A549 (cell line): ENCODE measurements at regions not wholly inside any gene's neighbourhood (a gene's known extent, or its start where the extent isn't known, plus 50 kb on each side); places are given as distances from the start of the nearest gene placed in this dataset.

Experiments used
- ATAC-seq, 2 experiments: fragments of 200-7000 bp in 1 of 2; fragments of >200 bp in 1 of 2; cut with Nextera tagmentation in 1 of 2; cut with Tn5 transposase in 1 of 2; 3 replicates each; pipeline versions ENCODE4 v1.8.0 to v1.9.1; 2018 to 2020; ENCODE audit warnings: mild to moderate bottlenecking in 1 of 2, moderate library complexity in 1 of 2
- CTCF ChIA-PET: fragments of 300-600 bp; sonication (Branson Sonifier 250); formaldehyde crosslinking; extraction: SDS; loops from one replicate; lab custom pipeline; 2021; ENCODE audit warnings: antibody characterized with exemption, inconsistent platforms; lab: Yijun Ruan, JAX
- POLR2A ChIA-PET: fragments of 350-600 bp; formaldehyde crosslinking; extraction: SDS; loops from one replicate; lab custom pipeline; 2021; ENCODE audit warnings: antibody characterized with exemption, inconsistent platforms; lab: Yijun Ruan, JAX
- DNase-seq, 2 experiments: peaks; one replicate each; pipeline versions ENCODE4 v3.0.0 to v3.0.0-alpha.2; 2011 to 2016; ENCODE audit warnings: low read depth in 1 of 2, low spot score in 1 of 2
- FAIRE-seq: peaks from 2 replicates; lab custom pipeline; 2011; peaks lifted over from hg19 to GRCh38; lab: Jason Lieb, UNC
- H3K27ac ChIP-seq, 2 experiments: fragments of >200 bp; sonication (Bioruptor Twin); formaldehyde crosslinking; 3 replicates each; pipeline ENCODE4 v1.5.1; 2016 to 2017
- H3K4me1 ChIP-seq: fragments of >200 bp; sonication (Bioruptor Twin); formaldehyde crosslinking; 3 replicates; pipeline ENCODE4 v1.6.1; 2016
- H3K4me2 ChIP-seq: fragments of >200 bp; sonication (Bioruptor Twin); formaldehyde crosslinking; 3 replicates; pipeline ENCODE4 v1.6.1; 2016
- H3K4me3 ChIP-seq: fragments of >200 bp; sonication (Bioruptor Twin); formaldehyde crosslinking; 3 replicates; pipeline ENCODE4 v1.5.1; 2016
- H3K9me3 ChIP-seq: fragments of >200 bp; sonication (Bioruptor Twin); formaldehyde crosslinking; 3 replicates; pipeline ENCODE4 v1.6.1; 2016
- BHLHE40 ChIP-seq: IDR thresholded peaks from 2 replicates; pipeline ENCODE4 v1.6.1; 2012; ENCODE audit warnings: low read depth, low read length, inconsistent platforms
- CBX8 ChIP-seq: fragments of 200-600 bp; sonication (generic); IDR thresholded peaks from 2 replicates; pipeline ENCODE4 v1.6.1; 2016
- CEBPB ChIP-seq, 2 experiments: fragments of >200 bp in 1 of 2; sonication (Bioruptor Twin) in 1 of 2; formaldehyde crosslinking in 1 of 2; IDR thresholded peaks; 2 replicates each; pipeline ENCODE4 v1.6.1; 2012 to 2016
- EHMT2 ChIP-seq: fragments of 200-600 bp; sonication (generic); IDR thresholded peaks from 2 replicates; pipeline ENCODE4 v1.6.1; 2016; ENCODE audit warnings: antibody characterized with exemption, low read depth, mild to moderate bottlenecking, moderate library complexity
- GATA3 ChIP-seq: IDR thresholded peaks from 2 replicates; pipeline ENCODE4 v1.6.1; 2012; ENCODE audit warnings: borderline replicate concordance
- HEYL ChIP-seq: fragments of 250-450 bp; sonication (Bioruptor Pico); IDR thresholded peaks from 2 replicates; pipeline ENCODE4 v1.8.0; 2021; ENCODE audit warnings: mild to moderate bottlenecking, moderate library complexity
- HOXB13 ChIP-seq: fragments of 250-450 bp; sonication (Bioruptor Pico); IDR thresholded peaks from 2 replicates; pipeline ENCODE4 v1.5.0; 2020; ENCODE audit warnings: low read depth, mild to moderate bottlenecking, moderate library complexity
- HOXB5 ChIP-seq: fragments of 250-450 bp; sonication (Bioruptor Pico); IDR thresholded peaks from 2 replicates; pipeline ENCODE4 v1.5.0; 2020; ENCODE audit warnings: mild to moderate bottlenecking, moderate library complexity
- JUN ChIP-seq, 2 experiments: fragments of >200 bp; sonication (Bioruptor Twin); formaldehyde crosslinking; IDR thresholded peaks; 2 replicates in 1 of 2; 3 replicates in 1 of 2; pipeline ENCODE4 v1.6.1; 2016 to 2017
- KDM1A ChIP-seq: fragments of 200-600 bp; sonication (generic); IDR thresholded peaks from 2 replicates; pipeline ENCODE4 v1.6.1; 2016; ENCODE audit warnings: low read depth, mild to moderate bottlenecking
- MAX ChIP-seq: IDR thresholded peaks from 2 replicates; pipeline ENCODE4 v1.6.1; 2012
- MYC ChIP-seq: IDR thresholded peaks from 2 replicates; pipeline ENCODE4 v1.6.1; 2012; ENCODE audit warnings: mild to moderate bottlenecking, inconsistent platforms, low read length, improper control_type of control experiment, borderline replicate concordance
- NPAS2 ChIP-seq: fragments of 250-450 bp; sonication (Bioruptor Pico); IDR thresholded peaks from 2 replicates; pipeline ENCODE4 v1.8.0; 2022; ENCODE audit warnings: mild to moderate bottlenecking, moderate library complexity, borderline replicate concordance
- NR3C1 ChIP-seq: fragments of >200 bp; sonication (Bioruptor Twin); formaldehyde crosslinking; IDR thresholded peaks from 3 replicates; pipeline ENCODE4 v1.6.1; 2017
- POLR2A ChIP-seq: IDR thresholded peaks from 2 replicates; pipeline ENCODE4 v1.6.1; 2012; ENCODE audit warnings: mild to moderate bottlenecking, low read length
- POLR2AphosphoS2 ChIP-seq: conservative IDR thresholded peaks from 2 replicates; pipeline ENCODE4 v1.6.1; 2012; ENCODE audit warnings: low read length, improper control_type of control experiment, inconsistent platforms
- TFCP2L1 ChIP-seq: fragments of 250-450 bp; sonication (Bioruptor Pico); IDR thresholded peaks from 2 replicates; pipeline ENCODE4 v1.5.0; 2021; ENCODE audit warnings: mild to moderate bottlenecking
- TP53 ChIP-seq: fragments of 250-450 bp; sonication (Bioruptor Pico); IDR thresholded peaks from 2 replicates; pipeline ENCODE4 v1.5.0; 2021; ENCODE audit warnings: mild to moderate bottlenecking, moderate library complexity
- ZC3H11A ChIP-seq: fragments of 450-650 bp; IDR thresholded peaks from 2 replicates; pipeline ENCODE4 v1.6.1; 2014; ENCODE audit warnings: antibody characterized with exemption, mild to moderate bottlenecking
- ZFP36 ChIP-seq: fragments of 450-650 bp; IDR thresholded peaks from 2 replicates; pipeline ENCODE4 v1.6.1; 2014; ENCODE audit warnings: borderline replicate concordance; ENCODE audit not compliant: partially characterized antibody
- ZNF302 ChIP-seq: fragments of 250-450 bp; sonication (Bioruptor Pico); IDR thresholded peaks from 2 replicates; pipeline ENCODE4 v1.9.0; 2021; ENCODE audit warnings: inconsistent platforms, mild to moderate bottlenecking, moderate library complexity
- ZSCAN20 ChIP-seq: fragments of 250-450 bp; sonication (Bioruptor Pico); IDR thresholded peaks from 2 replicates; pipeline ENCODE4 v1.8.0; 2022; ENCODE audit warnings: mild to moderate bottlenecking, moderate library complexity
- WGBS: methylation state at CpG from one replicate; pipeline ENCODE4 v1.1.6; 2017; ENCODE audit errors: missing lambda C conversion rate; 5-methylcytosine and 5-hydroxymethylcytosine counted together
- TF ChIP-seq, protein P1 (sequence below): fragments of 250-450 bp; sonication (Bioruptor Pico); IDR thresholded peaks from 2 replicates; pipeline ENCODE4 v1.5.0; 2021; ENCODE audit warnings: mild to moderate bottlenecking, moderate library complexity, borderline replicate concordance
- TF ChIP-seq, protein P2 (sequence below): fragments of >200 bp; sonication (Bioruptor Twin); formaldehyde crosslinking; IDR thresholded peaks from 3 replicates; pipeline ENCODE4 v1.6.1; 2016
- TF ChIP-seq, protein P3 (sequence below): fragments of 450-650 bp; IDR thresholded peaks from 2 replicates; pipeline ENCODE4 v1.6.1; 2014; ENCODE audit warnings: antibody characterized with exemption
- TF ChIP-seq, protein P4 (sequence below): fragments of >200 bp; sonication (Bioruptor Twin); formaldehyde crosslinking; IDR thresholded peaks from 3 replicates; pipeline ENCODE4 v1.5.1; 2016
- TF ChIP-seq, protein P5 (sequence below): IDR thresholded peaks from 2 replicates; pipeline ENCODE4 v1.6.1; 2012

GRCh38 chr6:165758441-165758840 lies 95.4 kb upstream of the PDE10A start (continued):
- TF ChIP-seq, protein P1, sequence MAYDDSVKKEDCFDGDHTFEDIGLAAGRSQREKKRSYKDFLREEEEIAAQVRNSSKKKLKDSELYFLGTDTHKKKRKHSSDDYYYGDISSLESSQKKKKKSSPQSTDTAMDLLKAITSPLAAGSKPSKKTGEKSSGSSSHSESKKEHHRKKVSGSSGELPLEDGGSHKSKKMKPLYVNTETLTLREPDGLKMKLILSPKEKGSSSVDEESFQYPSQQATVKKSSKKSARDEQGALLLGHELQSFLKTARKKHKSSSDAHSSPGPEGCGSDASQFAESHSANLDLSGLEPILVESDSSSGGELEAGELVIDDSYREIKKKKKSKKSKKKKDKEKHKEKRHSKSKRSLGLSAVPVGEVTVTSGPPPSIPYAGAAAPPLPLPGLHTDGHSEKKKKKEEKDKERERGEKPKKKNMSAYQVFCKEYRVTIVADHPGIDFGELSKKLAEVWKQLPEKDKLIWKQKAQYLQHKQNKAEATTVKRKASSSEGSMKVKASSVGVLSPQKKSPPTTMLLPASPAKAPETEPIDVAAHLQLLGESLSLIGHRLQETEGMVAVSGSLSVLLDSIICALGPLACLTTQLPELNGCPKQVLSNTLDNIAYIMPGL (CRISPR knock-in tag), result no peak
- no peak for TF ChIP-seq POLR2A

DNA sequence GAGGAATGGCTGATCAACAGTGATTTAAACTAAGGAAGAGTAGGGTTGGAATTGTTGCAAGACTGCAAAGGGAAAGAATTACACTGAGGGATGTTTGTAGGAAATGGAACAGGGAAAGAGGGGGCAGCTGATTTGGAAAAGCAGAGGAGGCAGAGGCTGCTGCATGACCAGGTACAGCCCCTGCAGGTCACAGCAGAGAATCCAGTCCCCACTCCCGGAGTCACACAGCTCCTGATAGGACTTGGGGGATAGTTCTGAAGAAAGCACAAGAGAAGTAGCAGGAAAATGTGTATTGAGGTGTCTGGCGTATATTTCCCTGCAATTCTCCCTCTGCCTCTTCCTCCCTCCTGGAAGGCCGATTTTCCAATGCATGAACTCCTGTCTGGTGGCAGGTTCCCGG lies 92.5 kb upstream of the PDE10A start:
- WGBS, result 82% methylated on average over 4 of the region's 4 CpGs
- Histone ChIP-seq H3K4me1 (no peaks in the 10 kb centered on the region), H3K4me2 (no peak overlapping the region), H3K4me3 (no peak overlapping the region), H3K27ac (no peak overlapping the region), H3K9me3 (no peaks in the 10 kb centered on the region)
- TF ChIP-seq TP53 (no peak), NR3C1 (no peak), HEYL (no peak), CBX8 (no peak), KDM1A (no peak), HOXB5 (CRISPR knock-in tag) (no peak), NPAS2 (CRISPR knock-in tag) (no peak), POLR2AphosphoS2 (no peak), CEBPB (IDR thresholded peaks at IDR 0.05) (no peak), ZSCAN20 (CRISPR knock-in tag) (no peak), JUN (IDR thresholded peaks at IDR 0.05) (no peak)
- TF ChIP-seq, protein P2, sequence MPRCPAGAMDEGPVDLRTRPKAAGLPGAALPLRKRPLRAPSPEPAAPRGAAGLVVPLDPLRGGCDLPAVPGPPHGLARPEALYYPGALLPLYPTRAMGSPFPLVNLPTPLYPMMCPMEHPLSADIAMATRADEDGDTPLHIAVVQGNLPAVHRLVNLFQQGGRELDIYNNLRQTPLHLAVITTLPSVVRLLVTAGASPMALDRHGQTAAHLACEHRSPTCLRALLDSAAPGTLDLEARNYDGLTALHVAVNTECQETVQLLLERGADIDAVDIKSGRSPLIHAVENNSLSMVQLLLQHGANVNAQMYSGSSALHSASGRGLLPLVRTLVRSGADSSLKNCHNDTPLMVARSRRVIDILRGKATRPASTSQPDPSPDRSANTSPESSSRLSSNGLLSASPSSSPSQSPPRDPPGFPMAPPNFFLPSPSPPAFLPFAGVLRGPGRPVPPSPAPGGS, result no peak
- TF ChIP-seq, protein P3, sequence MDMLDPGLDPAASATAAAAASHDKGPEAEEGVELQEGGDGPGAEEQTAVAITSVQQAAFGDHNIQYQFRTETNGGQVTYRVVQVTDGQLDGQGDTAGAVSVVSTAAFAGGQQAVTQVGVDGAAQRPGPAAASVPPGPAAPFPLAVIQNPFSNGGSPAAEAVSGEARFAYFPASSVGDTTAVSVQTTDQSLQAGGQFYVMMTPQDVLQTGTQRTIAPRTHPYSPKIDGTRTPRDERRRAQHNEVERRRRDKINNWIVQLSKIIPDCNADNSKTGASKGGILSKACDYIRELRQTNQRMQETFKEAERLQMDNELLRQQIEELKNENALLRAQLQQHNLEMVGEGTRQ, result no peak
- TF ChIP-seq, protein P4, sequence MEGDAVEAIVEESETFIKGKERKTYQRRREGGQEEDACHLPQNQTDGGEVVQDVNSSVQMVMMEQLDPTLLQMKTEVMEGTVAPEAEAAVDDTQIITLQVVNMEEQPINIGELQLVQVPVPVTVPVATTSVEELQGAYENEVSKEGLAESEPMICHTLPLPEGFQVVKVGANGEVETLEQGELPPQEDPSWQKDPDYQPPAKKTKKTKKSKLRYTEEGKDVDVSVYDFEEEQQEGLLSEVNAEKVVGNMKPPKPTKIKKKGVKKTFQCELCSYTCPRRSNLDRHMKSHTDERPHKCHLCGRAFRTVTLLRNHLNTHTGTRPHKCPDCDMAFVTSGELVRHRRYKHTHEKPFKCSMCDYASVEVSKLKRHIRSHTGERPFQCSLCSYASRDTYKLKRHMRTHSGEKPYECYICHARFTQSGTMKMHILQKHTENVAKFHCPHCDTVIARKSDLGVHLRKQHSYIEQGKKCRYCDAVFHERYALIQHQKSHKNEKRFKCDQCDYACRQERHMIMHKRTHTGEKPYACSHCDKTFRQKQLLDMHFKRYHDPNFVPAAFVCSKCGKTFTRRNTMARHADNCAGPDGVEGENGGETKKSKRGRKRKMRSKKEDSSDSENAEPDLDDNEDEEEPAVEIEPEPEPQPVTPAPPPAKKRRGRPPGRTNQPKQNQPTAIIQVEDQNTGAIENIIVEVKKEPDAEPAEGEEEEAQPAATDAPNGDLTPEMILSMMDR, result no peak
- ChIA-PET POLR2A (no interaction called here), CTCF (no interaction called here)
- FAIRE-seq, result no peak
- DNase-seq, result no peak
- ATAC-seq, result no peak

DNA sequence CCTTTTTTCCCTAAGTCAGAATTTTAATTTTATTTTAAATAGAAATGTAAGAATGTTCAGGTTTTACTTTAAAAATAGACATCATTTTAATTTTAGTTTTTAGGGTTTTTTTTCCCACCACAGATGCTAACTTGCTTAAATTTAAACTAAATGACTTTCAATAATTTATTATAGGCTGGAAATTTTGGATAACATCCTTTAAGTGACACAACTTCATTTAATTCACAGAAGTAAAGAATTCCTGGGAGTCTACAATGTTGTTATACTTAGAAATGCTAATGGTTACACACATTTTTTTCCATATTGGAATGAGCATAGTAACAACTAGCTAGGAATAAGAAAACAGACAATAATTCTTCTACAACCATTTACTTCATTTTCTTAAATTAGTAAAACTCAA lies 90.5 kb upstream of the PDE10A start:
- ATAC-seq (no peak), FAIRE-seq (no peak), DNase-seq (no peak)
- TF ChIP-seq GATA3 (no peak), BHLHE40 (no peak), HOXB5 (CRISPR knock-in tag) (no peak), TP53 (no peak), ZFP36 (no peak), KDM1A (no peak), MYC (no peak), HOXB13 (CRISPR knock-in tag) (no peak), ZC3H11A (no peak), EHMT2 (no peak), ZNF302 (CRISPR knock-in tag) (no peak), TFCP2L1 (CRISPR knock-in tag) (no peak), MAX (no peak)
- TF ChIP-seq, protein P1 (CRISPR knock-in tag), result no peak
- TF ChIP-seq, protein P5, sequence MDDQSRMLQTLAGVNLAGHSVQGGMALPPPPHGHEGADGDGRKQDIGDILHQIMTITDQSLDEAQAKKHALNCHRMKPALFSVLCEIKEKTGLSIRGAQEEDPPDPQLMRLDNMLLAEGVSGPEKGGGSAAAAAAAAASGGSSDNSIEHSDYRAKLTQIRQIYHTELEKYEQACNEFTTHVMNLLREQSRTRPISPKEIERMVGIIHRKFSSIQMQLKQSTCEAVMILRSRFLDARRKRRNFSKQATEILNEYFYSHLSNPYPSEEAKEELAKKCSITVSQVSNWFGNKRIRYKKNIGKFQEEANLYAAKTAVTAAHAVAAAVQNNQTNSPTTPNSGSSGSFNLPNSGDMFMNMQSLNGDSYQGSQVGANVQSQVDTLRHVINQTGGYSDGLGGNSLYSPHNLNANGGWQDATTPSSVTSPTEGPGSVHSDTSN, result no peak
- H3K4me1 ChIP-seq, result no peaks in the 10 kb centered on the region
- ChIA-PET POLR2A (no interaction called here), CTCF (interaction anchor here (1.3 kb wide), 1 partner anchor 314 kb away, joined by 4 read pairs; no protein-coding TSS in a partner anchor)
- no peak overlapping the region for H3K4me2 ChIP-seq
- no peak overlapping the region for H3K4me3 ChIP-seq
- no peak overlapping the region for H3K27ac ChIP-seq
- H3K9me3 ChIP-seq, result no peaks in the 10 kb centered on the region
